ENCODE measurements at regions not wholly inside any gene's neighbourhood (a gene's known extent, or its start where the extent isn't known, plus 50 kb on each side); places are given as distances from the start of the nearest gene placed in this dataset.

DNA sequence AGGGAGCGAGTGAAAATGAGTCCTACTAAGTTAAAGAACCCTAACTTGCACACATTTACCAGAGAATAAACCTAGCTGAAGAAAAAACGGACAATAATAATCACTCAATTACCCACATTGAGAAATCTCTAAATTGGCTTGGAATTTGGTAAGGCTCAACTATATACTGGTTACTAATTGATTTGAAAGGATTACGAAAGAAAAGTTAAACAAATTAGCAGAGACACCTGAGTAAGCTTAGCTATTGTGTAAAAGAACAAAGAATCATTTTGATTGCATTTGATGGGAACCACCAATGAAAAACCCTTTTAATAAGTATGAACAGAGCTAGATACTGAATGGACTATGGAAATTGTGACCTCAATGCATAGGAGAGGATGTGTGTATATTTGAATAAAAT, 118.6 kb upstream of the ADGRF1 start (continued):
- TF ChIP-seq REST (IDR thresholded peaks at IDR 0.05; ENCODE audit: unreplicated experiment) = no peak

GRCh38 chr6:47159763-47160162, 117.6 kb upstream of the ADGRF1 start:
- Histone ChIP-seq H3K36me3 (ENCODE audit: insufficient read depth) (no peaks in the 10 kb centered on the region), H3K9me2 (ENCODE audit: insufficient read depth) (peaks cover 6% of the 10 kb centered on the region), H2AFZ (no peak overlapping the region), H4K20me1 (replicated peaks; ENCODE audit: insufficient read depth) (no peaks in the 10 kb centered on the region), H3K27me3 (ENCODE audit: insufficient read depth) (no peaks in the 10 kb centered on the region), H3F3A (replicated peaks; ENCODE audit: low read depth) (no peaks in the 10 kb centered on the region), H3K79me2 (replicated peaks; ENCODE audit: insufficient read depth) (no peaks in the 10 kb centered on the region), H3K4me3 (no peak overlapping the region), H3K4me2 (no peak overlapping the region), H3K4me1 (ENCODE audit: insufficient read depth) (no peaks in the 10 kb centered on the region), H3K27ac (ENCODE audit: low read depth) (no peak overlapping the region)
- DNase-seq (ENCODE audit: low spot score) (no peak), ATAC-seq (no peak)
- H3K27me3 Mint-ChIP-seq (ENCODE audit: insufficient read depth, low read depth, poor library complexity) = peaks cover 4% of the 10 kb centered on the region
- no peaks in the 10 kb centered on the region for H3K36me3 Mint-ChIP-seq (ENCODE audit: low read depth)
- no peak overlapping the region for H3K27ac Mint-ChIP-seq
- H3K4me3 Mint-ChIP-seq = no peak overlapping the region
- no peaks in the 10 kb centered on the region for H3K9me3 Mint-ChIP-seq
- peaks cover 5% of the 10 kb centered on the region for H3K4me1 Mint-ChIP-seq
- TF ChIP-seq REST (IDR thresholded peaks at IDR 0.05; ENCODE audit: unreplicated experiment) = no peak
- TF ChIP-seq STAT1 (IDR thresholded peaks at IDR 0.05; ENCODE audit: unreplicated experiment) = no peak
- no peak for TF ChIP-seq EZH2 (IDR thresholded peaks at IDR 0.05; ENCODE audit: low read depth, unreplicated experiment)
- no peak for TF ChIP-seq CREB1 (CRISPR knock-in tag; IDR thresholded peaks at IDR 0.05; ENCODE audit: low read depth)
- no peak for TF ChIP-seq ETS1 (IDR thresholded peaks at IDR 0.05)
- TF ChIP-seq JUNB (IDR thresholded peaks at IDR 0.05; ENCODE audit: unreplicated experiment) = no peak
- no peak for TF ChIP-seq POLR2AphosphoS5 (IDR thresholded peaks at IDR 0.05; ENCODE audit: low read depth)
- TF ChIP-seq, protein P1, sequence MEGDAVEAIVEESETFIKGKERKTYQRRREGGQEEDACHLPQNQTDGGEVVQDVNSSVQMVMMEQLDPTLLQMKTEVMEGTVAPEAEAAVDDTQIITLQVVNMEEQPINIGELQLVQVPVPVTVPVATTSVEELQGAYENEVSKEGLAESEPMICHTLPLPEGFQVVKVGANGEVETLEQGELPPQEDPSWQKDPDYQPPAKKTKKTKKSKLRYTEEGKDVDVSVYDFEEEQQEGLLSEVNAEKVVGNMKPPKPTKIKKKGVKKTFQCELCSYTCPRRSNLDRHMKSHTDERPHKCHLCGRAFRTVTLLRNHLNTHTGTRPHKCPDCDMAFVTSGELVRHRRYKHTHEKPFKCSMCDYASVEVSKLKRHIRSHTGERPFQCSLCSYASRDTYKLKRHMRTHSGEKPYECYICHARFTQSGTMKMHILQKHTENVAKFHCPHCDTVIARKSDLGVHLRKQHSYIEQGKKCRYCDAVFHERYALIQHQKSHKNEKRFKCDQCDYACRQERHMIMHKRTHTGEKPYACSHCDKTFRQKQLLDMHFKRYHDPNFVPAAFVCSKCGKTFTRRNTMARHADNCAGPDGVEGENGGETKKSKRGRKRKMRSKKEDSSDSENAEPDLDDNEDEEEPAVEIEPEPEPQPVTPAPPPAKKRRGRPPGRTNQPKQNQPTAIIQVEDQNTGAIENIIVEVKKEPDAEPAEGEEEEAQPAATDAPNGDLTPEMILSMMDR (conservative IDR thresholded peaks at IDR 0.05; ENCODE audit: low read depth in 2 of 2) = no peak
- TF ChIP-seq ZNF114 (CRISPR knock-in tag; IDR thresholded peaks at IDR 0.05) = no peak
- TF ChIP-seq ZNF331 (CRISPR knock-in tag; IDR thresholded peaks at IDR 0.05; ENCODE audit: low read depth) = no peak
- TF ChIP-seq NANOG (IDR thresholded peaks at IDR 0.05; ENCODE audit: borderline replicate concordance) = no peak
- no peak for TF ChIP-seq EZH2phosphoT487 (IDR thresholded peaks at IDR 0.05; ENCODE audit: unreplicated experiment)

All from GM23338 (cell line).